Head of caudate nucleus (tissue), 42 donors: ENCODE measurements at regions not wholly inside any gene's neighbourhood (a gene's known extent, or its start where the extent isn't known, plus 50 kb on each side); places are given as distances from the start of the nearest gene placed in this dataset.

ENCODE experiments used
- DNase-seq, 42 donors: peaks; one replicate each; pipeline versions ENCODE4 v3.0.0 to v3.0.0-alpha.2; 2020 to 2021; ENCODE audit warnings: mixed read lengths in 7 of 42
- intact Hi-C: fragments of 100-400 bp; cut with DNase I; formaldehyde crosslinking; loops from one replicate; pipeline ENCODE4 v1.15.0; 2022

- no peak for DNase-seq
- intact Hi-C loops = no loop called here
These were observed 104.4 kb upstream of the ADARB2 start for GRCh38 chr10:1841759-1842158.

DNA sequence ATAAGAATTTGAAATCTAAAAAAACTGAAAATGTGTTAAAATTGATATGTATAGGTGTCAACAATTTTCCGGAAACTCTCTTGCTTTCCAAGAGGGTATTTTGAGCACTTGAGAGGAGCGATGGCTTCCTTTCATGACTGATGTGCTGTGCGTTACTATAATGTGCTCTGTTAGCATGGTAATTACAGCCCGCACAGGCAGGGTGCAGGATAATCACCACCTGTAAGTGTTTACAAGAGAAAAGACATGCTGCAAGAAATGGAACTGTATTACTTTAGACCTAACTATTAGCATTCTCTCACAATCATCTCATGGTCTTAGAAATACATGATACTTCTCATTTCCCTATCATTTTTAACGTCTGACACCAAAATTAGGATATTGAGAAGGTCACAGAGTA, 92.4 kb upstream of the ADARB2 start:
- intact Hi-C loops = no loop called here

DNA sequence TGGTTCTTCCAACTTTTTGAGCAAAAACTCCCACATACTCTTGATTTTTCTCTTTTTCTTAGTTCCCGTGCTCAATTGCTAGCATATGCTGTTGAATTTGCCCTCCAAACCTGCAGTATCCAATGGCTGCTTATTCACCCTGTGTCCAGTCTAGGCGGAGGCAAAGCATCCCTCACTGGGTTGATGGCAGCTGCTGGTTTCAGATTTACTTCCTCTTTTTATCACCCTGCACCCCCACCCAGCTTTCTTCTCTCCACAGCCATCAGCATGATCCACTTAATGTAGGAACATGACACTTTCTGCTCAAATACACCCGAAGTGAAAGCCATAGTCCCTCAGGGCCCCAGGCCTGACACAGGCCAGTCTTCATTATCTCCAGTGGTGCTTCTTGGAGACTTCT, 87.6 kb upstream of the ADARB2 start:
- intact Hi-C loops = no loop called here
- no peak for DNase-seq

More for the DNA sequence above, 92.4 kb upstream of the ADARB2 start:
- DNase-seq = no peak

DNA sequence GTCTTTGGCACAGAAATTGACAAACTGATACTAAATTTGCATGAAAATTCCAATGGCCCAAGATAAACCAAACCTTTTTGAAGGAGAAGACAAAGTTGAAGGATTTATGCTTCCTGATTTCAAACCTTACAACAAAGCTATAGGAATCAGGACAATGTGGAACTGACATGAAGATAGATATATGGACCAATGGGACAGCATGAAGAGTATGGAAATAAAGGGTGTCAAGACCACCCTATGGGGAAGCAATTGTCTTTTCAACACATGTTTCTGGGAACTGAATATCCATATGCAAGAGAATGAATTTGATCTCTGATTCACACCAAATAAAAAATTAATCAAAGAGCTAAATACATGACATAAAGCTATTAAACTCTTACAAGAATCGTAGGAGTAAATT, 77.2 kb upstream of the ADARB2 start:
- intact Hi-C loops = no loop called here
- DNase-seq = no peak

DNA sequence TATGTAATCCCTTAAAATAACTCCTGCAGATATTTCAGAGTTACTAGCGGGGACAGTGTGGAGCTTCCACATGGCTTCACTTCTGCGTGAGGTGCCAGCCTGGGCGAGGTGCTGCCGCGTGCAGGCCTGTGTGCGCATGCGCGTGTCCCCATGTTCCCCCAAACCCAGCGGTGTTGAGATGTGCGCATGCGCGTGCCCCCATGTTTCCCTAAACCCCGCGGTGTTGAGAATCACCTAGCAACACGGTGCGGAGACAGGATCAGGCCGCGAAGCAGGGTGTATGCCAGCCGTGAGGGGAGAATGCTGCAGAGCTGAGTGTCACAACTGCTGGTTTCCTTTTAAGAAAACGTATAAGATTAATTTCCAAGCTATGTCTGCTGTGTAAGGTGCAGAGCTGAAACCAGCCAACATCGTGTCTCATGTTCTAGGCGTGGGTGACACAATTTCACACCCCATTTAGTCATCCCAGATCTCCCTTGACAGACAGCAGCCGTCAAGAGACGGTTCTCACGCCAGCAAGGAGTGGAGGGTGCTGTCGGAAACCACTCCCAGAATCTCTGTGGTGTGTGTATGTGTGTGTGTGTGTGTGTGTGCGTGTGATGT, 71.9 kb upstream of the ADARB2 start:
- intact Hi-C loops = no loop called here
- peak; percentile 45 to 89 (median 76) for DNase-seq

GRCh38 chr10:1807924-1808323, 70.6 kb upstream of the ADARB2 start:
- peak in 1 of 42 donors; percentile 4 for DNase-seq
- intact Hi-C loops = no loop called here

GRCh38 chr10:1807196-1807595, 69.9 kb upstream of the ADARB2 start:
- intact Hi-C loops = no loop called here
- no peak for DNase-seq

GRCh38 chr10:1802413-1802812, 65.1 kb upstream of the ADARB2 start:
- intact Hi-C loops = no loop called here
- DNase-seq = no peak

GRCh38 chr10:1788401-1788800, 51.1 kb upstream of the ADARB2 start:
- DNase-seq = no peak
- intact Hi-C loops = no loop called here
